IMR-90 (cell line): ENCODE measurements at regions not wholly inside any gene's neighbourhood (a gene's known extent, or its start where the extent isn't known, plus 50 kb on each side); places are given as distances from the start of the nearest gene placed in this dataset.

Experiments used
- ATAC-seq: fragments of 200-7000 bp; cut with Tn5 transposase; 2 replicates; pipeline ENCODE4 v1.9.1; 2020; ENCODE audit warnings: low read depth, mild to moderate bottlenecking, moderate library complexity
- BruUV-seq: library from RNA; stranded (reverse); fragments of 400-500 nt; replicated peaks from 2 replicates; lab custom pipeline; 2021; lab: Mats Ljungman, UMichigan
- CTCF ChIA-PET: fragments of 300-600 bp; formaldehyde crosslinking; extraction: SDS; loops from one replicate; lab custom pipeline; 2021; ENCODE audit warnings: antibody characterized with exemption; lab: Yijun Ruan, JAX
- POLR2A ChIA-PET: fragments of 300-600 bp; sonication (Branson Sonifier 250); formaldehyde crosslinking; loops from one replicate; lab custom pipeline; 2022; ENCODE audit warnings: antibody characterized with exemption; ENCODE audit not compliant: unreplicated experiment; lab: Charles Lee
- DNase-seq: peaks from one replicate; pipeline ENCODE4 v3.0.0; 2013
- H2AFZ ChIP-seq: replicated peaks from 2 replicates; pipeline ENCODE3; 2013; ENCODE audit warnings: low read length, mild to moderate bottlenecking; ENCODE audit not compliant: poor library complexity
- H2AK5ac ChIP-seq: 2 replicates; pipeline ENCODE4 v1.6.1; 2013; ENCODE audit warnings: low read depth, low read length, inconsistent platforms
- H2AK9ac ChIP-seq: replicated peaks from 2 replicates; pipeline ENCODE3; 2013; ENCODE audit warnings: mild to moderate bottlenecking, low read depth, low read length, moderate library complexity; ENCODE audit not compliant: poor library complexity
- H2BK120ac ChIP-seq: 2 replicates; pipeline ENCODE4 v1.6.1; 2013; ENCODE audit warnings: low read depth, low read length, inconsistent platforms
- H2BK15ac ChIP-seq: 3 replicates; pipeline ENCODE4 v1.6.1; 2013; ENCODE audit warnings: low read depth, low read length, inconsistent platforms
- H2BK20ac ChIP-seq: 2 replicates; pipeline ENCODE4 v1.6.1; 2013; ENCODE audit warnings: low read depth, mild to moderate bottlenecking, inconsistent platforms, low read length, moderate library complexity
- H2BK5ac ChIP-seq: 2 replicates; pipeline ENCODE4 v1.6.1; 2013; ENCODE audit warnings: mild to moderate bottlenecking, low read depth, low read length, inconsistent platforms; ENCODE audit not compliant: poor library complexity, severe bottlenecking
- H3K14ac ChIP-seq: replicated peaks from 2 replicates; pipeline ENCODE4 v1.6.1; 2013; ENCODE audit warnings: low read depth, low read length, inconsistent platforms
- H3K18ac ChIP-seq: 2 replicates; pipeline ENCODE4 v1.6.1; 2013; ENCODE audit warnings: low read depth, low read length, control low read depth
- H3K23ac ChIP-seq: 2 replicates; pipeline ENCODE4 v1.6.1; 2013; ENCODE audit warnings: low read depth, low read length, inconsistent platforms
- H3K27ac ChIP-seq: 2 replicates; pipeline ENCODE4 v1.5.1; 2013; ENCODE audit warnings: mild to moderate bottlenecking, control low read depth, low read length; ENCODE audit not compliant: insufficient read depth
- H3K27me3 ChIP-seq: 2 replicates; pipeline ENCODE4 v1.6.1; 2013; ENCODE audit warnings: low read length; ENCODE audit not compliant: control insufficient read depth, insufficient read depth
- H3K36me3 ChIP-seq: 2 replicates; pipeline ENCODE4 v1.6.1; 2013; ENCODE audit warnings: low read length, mixed read lengths; ENCODE audit not compliant: control insufficient read depth, insufficient read depth
- H3K4ac ChIP-seq: 2 replicates; pipeline ENCODE4 v1.6.1; 2013; ENCODE audit warnings: low read depth, low read length, inconsistent platforms
- H3K4me1 ChIP-seq: 2 replicates; pipeline ENCODE4 v1.6.1; 2013; ENCODE audit warnings: low read length, mixed read lengths; ENCODE audit not compliant: control insufficient read depth, insufficient read depth
- H3K4me2 ChIP-seq: 2 replicates; pipeline ENCODE4 v1.6.1; 2013; ENCODE audit warnings: low read depth, mild to moderate bottlenecking, control low read depth, low read length, moderate library complexity
- H3K4me3 ChIP-seq: 2 replicates; pipeline ENCODE4 v1.5.1; 2013; ENCODE audit warnings: low read depth, mild to moderate bottlenecking, control low read depth, low read length, moderate library complexity; ENCODE audit not compliant: insufficient read depth
- H3K56ac ChIP-seq: 2 replicates; pipeline ENCODE4 v1.6.1; 2013; ENCODE audit warnings: low read length, inconsistent platforms; ENCODE audit not compliant: insufficient read depth; ENCODE audit errors: extremely low read depth
- H3K79me1 ChIP-seq, 2 experiments: 2 replicates each; pipeline ENCODE4 v1.6.1; 2013; ENCODE audit warnings: low read length in 2 of 2, inconsistent platforms in 1 of 2, low read depth in 1 of 2
- H3K9ac ChIP-seq: 2 replicates; pipeline ENCODE4 v1.6.1; 2013; ENCODE audit warnings: low read depth, low read length, control low read depth
- H3K9me1 ChIP-seq: 2 replicates; pipeline ENCODE4 v1.6.1; 2013; ENCODE audit warnings: low read length, inconsistent platforms; ENCODE audit not compliant: insufficient read depth
- H3K9me3 ChIP-seq: 2 replicates; pipeline ENCODE4 v1.6.1; 2013; ENCODE audit warnings: low read length; ENCODE audit not compliant: control insufficient read depth, insufficient read depth
- H4K20me1 ChIP-seq: 2 replicates; pipeline ENCODE4 v1.6.1; 2013; ENCODE audit warnings: low read length, inconsistent platforms; ENCODE audit not compliant: insufficient read depth
- H4K5ac ChIP-seq: 2 replicates; pipeline ENCODE4 v1.6.1; 2013; ENCODE audit warnings: mild to moderate bottlenecking, low read depth, low read length, control low read depth
- H4K8ac ChIP-seq, 2 experiments: 2 replicates each; pipeline ENCODE4 v1.6.1; 2013; ENCODE audit warnings: low read depth in 2 of 2, low read length in 2 of 2, control low read depth in 1 of 2, inconsistent platforms in 1 of 2
- H4K91ac ChIP-seq: 2 replicates; pipeline ENCODE4 v1.6.1; 2013; ENCODE audit warnings: low read depth, low read length, inconsistent platforms; ENCODE audit not compliant: insufficient read depth
- BHLHE40 ChIP-seq: fragments of 150-350 bp; IDR thresholded peaks from 2 replicates; pipeline ENCODE4 v1.6.1; 2016; ENCODE audit warnings: mild to moderate bottlenecking, low read depth, low read length
- CEBPB ChIP-seq: IDR thresholded peaks from 2 replicates; pipeline ENCODE4 v1.6.1; 2012; ENCODE audit warnings: low read depth, low read length, improper control_type of control experiment
- CHD1 ChIP-seq: IDR thresholded peaks from 2 replicates; pipeline ENCODE4 v1.6.1; 2012; ENCODE audit warnings: low read depth, low read length, improper control_type of control experiment
- ELK1 ChIP-seq: fragments of 150-350 bp; IDR thresholded peaks from 2 replicates; pipeline ENCODE4 v1.6.1; 2016; ENCODE audit warnings: low read depth, mild to moderate bottlenecking, low read length, moderate library complexity, borderline replicate concordance
- FOS ChIP-seq: fragments of 150-350 bp; IDR thresholded peaks from 2 replicates; pipeline ENCODE4 v1.6.1; 2016; ENCODE audit warnings: low read depth, low read length
- MAFK ChIP-seq: IDR thresholded peaks from 2 replicates; pipeline ENCODE4 v1.6.1; 2012; ENCODE audit warnings: low read depth, low read length, improper control_type of control experiment
- MAZ ChIP-seq: IDR thresholded peaks from 2 replicates; pipeline ENCODE4 v1.6.1; 2012; ENCODE audit warnings: low read depth, mild to moderate bottlenecking, low read length, improper control_type of control experiment, moderate library complexity, borderline replicate concordance
- MXI1 ChIP-seq: IDR thresholded peaks from 2 replicates; pipeline ENCODE4 v1.6.1; 2012; ENCODE audit warnings: low read depth, mild to moderate bottlenecking, low read length, moderate library complexity, borderline replicate concordance
- NFE2L2 ChIP-seq: fragments of 150-350 bp; IDR thresholded peaks from 2 replicates; pipeline ENCODE4 v1.6.1; 2016; ENCODE audit warnings: low read depth, mild to moderate bottlenecking, low read length
- POLR2A ChIP-seq: IDR thresholded peaks from 2 replicates; pipeline ENCODE4 v1.6.1; 2012; ENCODE audit warnings: mild to moderate bottlenecking, low read depth, low read length
- RAD21 ChIP-seq: IDR thresholded peaks from 2 replicates; pipeline ENCODE4 v1.6.1; 2012; ENCODE audit warnings: low read length, improper control_type of control experiment
- RCOR1 ChIP-seq: IDR thresholded peaks from 2 replicates; pipeline ENCODE4 v1.6.1; 2012; ENCODE audit warnings: mild to moderate bottlenecking, low read length, improper control_type of control experiment; ENCODE audit not compliant: insufficient replicate concordance
- RFX5 ChIP-seq: IDR thresholded peaks from 2 replicates; pipeline ENCODE4 v1.8.0; 2012; ENCODE audit warnings: low read depth, mild to moderate bottlenecking, low read length, moderate library complexity
- SMC3 ChIP-seq: fragments of 150-350 bp; IDR thresholded peaks from 2 replicates; pipeline ENCODE4 v1.6.1; 2016; ENCODE audit warnings: low read depth, mild to moderate bottlenecking, antibody characterized with exemption, low read length, moderate library complexity
- WGBS, 2 experiments: methylation state at CpG; one replicate each; pipeline versions ENCODE4 v1.1.5 to v1.1.7; 2013; ENCODE audit warnings: missing lambda C conversion rate in 2 of 2; ENCODE audit not compliant: insufficient read length in 1 of 2; ENCODE audit errors: extremely low coverage in 2 of 2; 5-methylcytosine and 5-hydroxymethylcytosine counted together
- dilution Hi-C: fragments of 300-500 bp; cut with HindIII; formaldehyde crosslinking; loops from one replicate; pipeline ENCODE4 v1.14.3; 2018; ENCODE audit warnings: low sequenced_read_pairs; ENCODE audit not compliant: unreplicated experiment
- in situ Hi-C: fragments of 300-500 bp; cut with MboI; formaldehyde crosslinking; loops from 3 replicates; pipeline ENCODE4 v1.14.3; 2019; ENCODE audit warnings: low sequenced_read_pairs, inconsistent platforms, mixed read lengths
- intact Hi-C: fragments of 100-400 bp; cut with micrococcal nuclease; formaldehyde crosslinking; loops from 2 replicates; pipeline ENCODE4 v1.10.0; 2022

DNA sequence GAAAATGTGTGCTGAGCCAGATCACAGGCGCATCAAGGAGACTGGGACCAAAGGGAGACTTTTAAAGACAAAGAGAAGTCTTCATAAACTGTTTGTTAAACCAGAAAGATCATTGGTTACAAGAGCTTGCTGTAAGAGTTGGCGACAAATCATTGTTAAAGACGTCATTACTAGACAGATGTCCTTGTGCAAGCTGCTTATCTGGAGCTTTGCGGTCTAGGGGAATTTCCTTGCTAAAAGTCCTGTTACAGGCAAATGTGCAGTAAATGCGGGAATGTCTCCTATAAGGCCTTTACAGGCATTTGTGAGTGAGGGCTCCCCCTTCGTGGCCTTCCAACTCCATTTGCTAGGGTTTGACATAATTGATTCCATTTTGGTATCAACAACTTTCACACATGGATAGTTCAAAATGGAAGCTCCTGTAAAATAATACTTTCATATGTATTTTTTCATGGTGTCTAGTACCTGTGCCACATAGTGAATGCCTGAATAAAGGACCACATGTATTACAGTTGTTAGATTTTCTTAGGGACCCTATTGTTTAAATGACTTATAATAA lies 362.4 kb downstream of the UTRN start:
- H3K9ac ChIP-seq, result no peak overlapping the region
- H3K9me1 ChIP-seq, result no peaks in the 10 kb centered on the region
- ATAC-seq, result no peak
- no peak for DNase-seq
- H3K9me3 ChIP-seq, result no peaks in the 10 kb centered on the region
- dilution Hi-C loops, result no loop called here
- H3K27ac ChIP-seq, result no peak overlapping the region
- 100% methylated on average over 1 of the region's 6 CpGs; no CpG with 5 or more reads in 1 of the 2 experiments for WGBS, 2 experiments
- in situ Hi-C loops, result no loop called here
- no peak overlapping the region for H3K23ac ChIP-seq
- H3K4me3 ChIP-seq, result no peak overlapping the region
- no peak overlapping the region for H4K8ac ChIP-seq
- H3K36me3 ChIP-seq, result no peaks in the 10 kb centered on the region
- no peak overlapping the region for H3K18ac ChIP-seq
- H3K4me2 ChIP-seq, result no peak overlapping the region
- TF ChIP-seq NFE2L2, result no peak
- no peak for TF ChIP-seq MXI1
- TF ChIP-seq SMC3, result no peak
- no peak for TF ChIP-seq BHLHE40
- TF ChIP-seq POLR2A, result no peak
- TF ChIP-seq RAD21, result no peak
- TF ChIP-seq MAZ, result no peak
- TF ChIP-seq CHD1, result no peak
- no peak for TF ChIP-seq MAFK
- no peak for TF ChIP-seq RCOR1
- TF ChIP-seq RFX5, result no peak
- TF ChIP-seq FOS, result no peak
- TF ChIP-seq CEBPB, result no peak
- TF ChIP-seq ELK1, result no peak
- ChIA-PET CTCF (no interaction called here), POLR2A (no interaction called here)
- H3K4ac ChIP-seq, result no peak overlapping the region
- H2BK5ac ChIP-seq, result no peak overlapping the region
- no peak overlapping the region for H2AK9ac ChIP-seq
- no peak overlapping the region for H4K91ac ChIP-seq
- H2BK20ac ChIP-seq, result no peak overlapping the region
- H4K5ac ChIP-seq, result no peak overlapping the region
- no peaks in the 10 kb centered on the region for H3K4me1 ChIP-seq
- intact Hi-C loops, result no loop called here
- no peak overlapping the region for H2BK15ac ChIP-seq
- no peak overlapping the region for H2AFZ ChIP-seq
- H2AK5ac ChIP-seq, result no peak overlapping the region
- H4K20me1 ChIP-seq, result no peaks in the 10 kb centered on the region
- peaks cover 0 to 4% of the 10 kb centered on the region in 2 experiments; a peak in 1 of 4 replicates for H3K79me1 ChIP-seq
- no TSS peak for BruUV-seq
- no peak overlapping the region for H3K56ac ChIP-seq
- no peaks in the 10 kb centered on the region for H3K27me3 ChIP-seq
- no peak overlapping the region for H3K14ac ChIP-seq
- H2BK120ac ChIP-seq, result no peak overlapping the region
